ENCODE measurements at regions not wholly inside any gene's neighbourhood (a gene's known extent, or its start where the extent isn't known, plus 50 kb on each side); places are given as distances from the start of the nearest gene placed in this dataset.

- H3K36me3 ChIP-seq: no peaks in the 10 kb centered on the region
- no peak overlapping the region for H3K27ac ChIP-seq (replicated peaks in 1 of 4)
- no peaks in the 10 kb centered on the region for H3K4me1 ChIP-seq
- TF ChIP-seq CTCF (IDR thresholded peaks at IDR 0.05) (no peak), POLR2AphosphoS5 (IDR thresholded peaks at IDR 0.05) (no peak), POLR2A (IDR thresholded peaks at IDR 0.05; ENCODE audit: low read depth) (no peak), EP300 (IDR thresholded peaks at IDR 0.05) (no peak)
- no peak for DNase-seq (ENCODE audit: extremely low spot score)
- H3K4me3 ChIP-seq: no peak overlapping the region
- no peaks in the 10 kb centered on the region for H3K9me3 ChIP-seq
- intact Hi-C loops (cut with DNase I): no loop called here
- WGBS: 86% methylated on average over 3 of the region's 3 CpGs
- H3K27me3 ChIP-seq: no peaks in the 10 kb centered on the region
Measured at GRCh38 chr4:130510661-130511060, 1414.7 kb downstream of the C4orf33 start.

GRCh38 chr4:130511776-130512175, 1415.8 kb downstream of the C4orf33 start:
- no peak for TF ChIP-seq EP300 (IDR thresholded peaks at IDR 0.05)
- TF ChIP-seq POLR2A (IDR thresholded peaks at IDR 0.05; ENCODE audit: low read depth): no peak
- no peak for TF ChIP-seq POLR2AphosphoS5 (IDR thresholded peaks at IDR 0.05)
- TF ChIP-seq CTCF (IDR thresholded peaks at IDR 0.05): no peak
- Histone ChIP-seq H3K27ac (replicated peaks in 1 of 4) (no peak overlapping the region), H3K4me3 (no peak overlapping the region), H3K36me3 (no peaks in the 10 kb centered on the region), H3K27me3 (no peaks in the 10 kb centered on the region), H3K4me1 (no peaks in the 10 kb centered on the region), H3K9me3 (peaks cover 0 to 5% (median 0%) of the 10 kb centered on the region in 4 donors)
- WGBS: 77% methylated on average over 5 of the region's 5 CpGs
- intact Hi-C loops (cut with DNase I): no loop called here
- no peak for DNase-seq (ENCODE audit: extremely low spot score)

DNA sequence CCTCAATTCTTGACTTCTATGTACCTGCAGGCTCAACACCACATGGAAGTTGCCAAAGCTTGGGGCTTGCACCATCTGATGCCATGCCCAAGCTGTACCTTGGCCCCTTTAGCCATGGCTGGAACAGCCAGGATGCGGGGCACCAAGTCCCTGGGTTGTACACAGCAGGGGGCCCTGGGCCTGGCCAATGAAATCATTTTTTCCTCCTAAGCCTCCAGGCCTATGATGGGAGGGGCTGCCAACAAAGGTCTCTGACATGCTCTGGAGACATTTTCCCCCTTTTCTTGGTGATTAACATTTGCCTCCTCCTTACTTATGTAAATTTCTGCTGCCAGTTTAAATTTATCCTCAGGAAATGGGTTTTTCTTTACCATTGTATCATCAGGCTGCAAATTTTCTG, 1428.1 kb downstream of the C4orf33 start:
- Histone ChIP-seq H3K36me3 (no peaks in the 10 kb centered on the region), H3K27ac (replicated peaks in 1 of 4) (no peak overlapping the region), H3K9me3 (peaks cover 0 to 3% (median 0%) of the 10 kb centered on the region in 4 donors), H3K4me1 (no peaks in the 10 kb centered on the region), H3K4me3 (no peak overlapping the region), H3K27me3 (no peaks in the 10 kb centered on the region)
- whole genome bisulfite sequencing: 100% methylated on average over 1 of the region's 1 CpG
- no peak for TF ChIP-seq POLR2AphosphoS5 (IDR thresholded peaks at IDR 0.05)
- no peak for TF ChIP-seq POLR2A (IDR thresholded peaks at IDR 0.05; ENCODE audit: low read depth)
- no peak for TF ChIP-seq CTCF (IDR thresholded peaks at IDR 0.05)
- no peak for TF ChIP-seq EP300 (IDR thresholded peaks at IDR 0.05)
- no peak for DNase-seq (ENCODE audit: extremely low spot score)
- intact Hi-C loops (cut with DNase I): no loop called here

GRCh38 chr4:130530505-130530904, 1434.6 kb downstream of the C4orf33 start:
- 80% methylated on average over 5 of the region's 5 CpGs for WGBS
- no peaks in the 10 kb centered on the region for H3K36me3 ChIP-seq
- H3K27me3 ChIP-seq: no peaks in the 10 kb centered on the region
- H3K9me3 ChIP-seq: no peaks in the 10 kb centered on the region
- intact Hi-C loops (cut with DNase I): no loop called here
- H3K4me3 ChIP-seq: no peak overlapping the region
- TF ChIP-seq EP300 (IDR thresholded peaks at IDR 0.05): no peak
- TF ChIP-seq POLR2A (IDR thresholded peaks at IDR 0.05; ENCODE audit: low read depth): no peak
- no peaks in the 10 kb centered on the region for H3K4me1 ChIP-seq
- no peak for DNase-seq (ENCODE audit: extremely low spot score)
- H3K27ac ChIP-seq (replicated peaks in 1 of 4): no peak overlapping the region

DNA sequence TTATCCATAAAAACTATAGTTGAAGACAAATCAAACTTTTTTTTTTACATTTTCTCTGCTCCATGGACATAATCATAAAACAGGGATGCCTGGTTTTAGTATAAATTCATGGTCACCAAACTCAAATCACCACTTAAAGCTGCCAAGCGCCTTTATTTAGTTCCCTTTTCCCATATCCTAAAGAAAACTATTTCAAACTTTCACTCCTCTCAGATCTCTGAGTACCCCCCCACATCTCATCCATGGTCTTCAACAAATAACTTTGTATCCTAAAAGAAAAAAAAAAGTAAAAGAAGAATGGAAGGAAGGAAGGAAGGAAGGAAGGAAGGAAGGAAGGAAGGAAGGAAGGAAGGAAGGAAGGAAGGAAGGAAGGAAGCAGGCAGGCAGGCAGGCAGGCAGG, 1438.7 kb downstream of the C4orf33 start:
- DNase-seq (ENCODE audit: extremely low spot score): no peak
- Histone ChIP-seq H3K27ac (replicated peaks in 1 of 4) (no peak overlapping the region), H3K36me3 (no peaks in the 10 kb centered on the region), H3K27me3 (no peaks in the 10 kb centered on the region), H3K9me3 (no peaks in the 10 kb centered on the region), H3K4me1 (no peaks in the 10 kb centered on the region), H3K4me3 (no peak overlapping the region)
- 85% methylated on average over 1 of the region's 1 CpG for WGBS
- no peak for TF ChIP-seq CTCF (IDR thresholded peaks at IDR 0.05)
- no peak for TF ChIP-seq EP300 (IDR thresholded peaks at IDR 0.05)
- TF ChIP-seq POLR2A (IDR thresholded peaks at IDR 0.05; ENCODE audit: low read depth): no peak
- TF ChIP-seq POLR2AphosphoS5 (IDR thresholded peaks at IDR 0.05): no peak
- intact Hi-C loops (cut with DNase I): no loop called here
